Mucosa of stomach (tissue), 1 donor: ENCODE measurements at regions not wholly inside any gene's neighbourhood (a gene's known extent, or its start where the extent isn't known, plus 50 kb on each side); places are given as distances from the start of the nearest gene placed in this dataset.

Experiments
- H3K27me3 ChIP-seq: one replicate; pipeline ENCODE4 v1.7.0; 2013; ENCODE audit warnings: mild to moderate bottlenecking, low read length; ENCODE audit not compliant: control insufficient read depth, insufficient read depth
- H3K36me3 ChIP-seq: one replicate; pipeline ENCODE4 v1.7.0; 2013; ENCODE audit warnings: low read length; ENCODE audit not compliant: control insufficient read depth, insufficient read depth
- H3K4me1 ChIP-seq: one replicate; pipeline ENCODE4 v1.7.0; 2013; ENCODE audit warnings: mild to moderate bottlenecking, low read length; ENCODE audit not compliant: control insufficient read depth, insufficient read depth
- H3K4me3 ChIP-seq: one replicate; pipeline ENCODE4 v1.7.0; 2013; ENCODE audit warnings: low read length
- H3K9ac ChIP-seq: one replicate; pipeline ENCODE4 v1.7.0; 2013; ENCODE audit warnings: mild to moderate bottlenecking, low read length, moderate library complexity
- H3K9me3 ChIP-seq: one replicate; pipeline ENCODE4 v1.7.0; 2013; ENCODE audit warnings: mild to moderate bottlenecking, low read length, moderate library complexity; ENCODE audit not compliant: control insufficient read depth
- donor health status: Pancreatic carcinoma.

DNA sequence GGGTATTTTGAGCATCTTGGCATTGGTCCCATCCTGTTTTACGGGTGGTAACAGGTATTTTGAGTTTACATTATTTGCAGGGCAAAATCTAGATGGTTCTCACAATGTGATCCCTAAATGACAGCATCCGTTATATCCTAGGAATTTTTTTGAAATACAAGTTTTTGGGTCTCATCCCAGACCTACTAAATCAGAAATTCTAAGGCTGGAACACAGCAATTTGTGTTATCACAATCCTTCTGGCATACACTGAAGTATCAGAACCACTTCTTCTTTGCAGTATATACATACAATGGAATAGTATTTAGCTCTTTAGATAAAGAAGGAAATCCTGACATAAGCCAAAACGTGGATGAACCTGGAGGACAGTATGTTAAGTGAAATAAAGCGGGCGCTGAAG, 104.1 kb upstream of the LSM6 start:
- Histone ChIP-seq H3K36me3 (no peaks in the 10 kb centered on the region), H3K4me1 (no peaks in the 10 kb centered on the region), H3K9ac (no peak overlapping the region), H3K27me3 (no peaks in the 10 kb centered on the region), H3K9me3 (no peaks in the 10 kb centered on the region), H3K4me3 (no peak overlapping the region)

DNA sequence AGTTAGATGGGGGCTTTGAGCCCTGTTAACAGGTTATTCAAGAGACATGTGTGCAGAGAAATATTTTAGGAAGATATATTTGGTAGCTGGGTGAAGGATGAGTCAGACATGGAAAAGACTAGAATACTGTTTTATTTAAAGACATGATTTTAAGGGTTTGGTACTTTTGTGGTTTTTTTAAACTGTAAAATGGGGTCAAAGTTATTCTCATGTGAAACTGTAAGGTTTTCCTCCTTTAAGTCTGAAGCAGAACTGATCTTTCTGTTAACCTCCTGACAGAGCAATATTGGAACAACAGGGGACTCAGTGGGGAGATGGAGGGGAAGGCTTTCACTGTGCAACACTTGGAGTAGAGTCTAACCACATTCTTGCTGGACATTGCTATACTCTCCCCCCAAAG, 112.4 kb upstream of the LSM6 start:
- no peaks in the 10 kb centered on the region for H3K9me3 ChIP-seq
- no peaks in the 10 kb centered on the region for H3K36me3 ChIP-seq
- H3K27me3 ChIP-seq: no peaks in the 10 kb centered on the region
- no peak overlapping the region for H3K4me3 ChIP-seq
- no peaks in the 10 kb centered on the region for H3K4me1 ChIP-seq
- H3K9ac ChIP-seq: no peak overlapping the region

GRCh38 chr4:146062340-146062739, 113.2 kb upstream of the LSM6 start:
- no peaks in the 10 kb centered on the region for H3K9me3 ChIP-seq
- H3K4me1 ChIP-seq: no peaks in the 10 kb centered on the region
- H3K9ac ChIP-seq: no peak overlapping the region
- H3K36me3 ChIP-seq: no peaks in the 10 kb centered on the region
- H3K4me3 ChIP-seq: no peak overlapping the region
- H3K27me3 ChIP-seq: no peaks in the 10 kb centered on the region

DNA sequence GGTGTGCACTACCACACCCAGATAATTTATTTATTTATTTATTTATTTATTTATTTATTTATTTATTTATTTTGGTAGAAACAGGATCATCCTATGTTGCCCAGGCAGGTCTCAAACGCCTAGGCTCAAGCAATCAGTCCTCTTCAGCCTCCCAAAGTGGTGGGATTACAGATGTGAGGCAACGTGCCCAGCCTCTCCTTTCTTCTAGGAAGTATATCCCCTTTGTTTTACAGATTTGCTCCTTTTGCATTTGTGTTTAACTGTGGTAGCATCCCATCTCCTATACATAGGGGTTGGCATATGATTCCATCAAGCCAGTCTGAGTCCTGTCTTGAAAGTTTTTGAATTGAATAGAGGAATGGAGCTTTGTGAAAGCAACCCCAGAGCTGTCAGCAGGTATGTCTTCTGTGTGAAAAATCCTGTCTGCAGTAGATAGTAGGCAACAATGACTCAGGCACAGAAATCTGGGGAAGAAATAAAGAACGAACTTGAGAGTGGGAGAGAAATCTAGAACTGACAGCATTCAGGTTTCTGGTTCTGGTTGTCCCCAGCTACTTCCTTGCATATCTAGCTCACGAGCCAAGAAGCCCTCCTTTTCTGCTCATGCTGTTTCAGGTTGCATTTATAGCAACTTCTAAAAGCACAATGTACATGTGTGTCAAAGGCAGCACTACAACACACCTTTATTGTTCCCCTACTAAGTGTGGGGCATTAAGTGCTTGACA, 113.7 kb upstream of the LSM6 start:
- H3K4me1 ChIP-seq: no peaks in the 10 kb centered on the region
- H3K4me3 ChIP-seq: no peak overlapping the region
- H3K9ac ChIP-seq: no peak overlapping the region
- H3K27me3 ChIP-seq: no peaks in the 10 kb centered on the region
- H3K36me3 ChIP-seq: no peaks in the 10 kb centered on the region
- H3K9me3 ChIP-seq: no peaks in the 10 kb centered on the region

- Histone ChIP-seq H3K4me3 (no peak overlapping the region), H3K36me3 (no peaks in the 10 kb centered on the region), H3K9ac (no peak overlapping the region)
These were observed 115.7 kb upstream of the LSM6 start for GRCh38 chr4:146059865-146060264.

DNA sequence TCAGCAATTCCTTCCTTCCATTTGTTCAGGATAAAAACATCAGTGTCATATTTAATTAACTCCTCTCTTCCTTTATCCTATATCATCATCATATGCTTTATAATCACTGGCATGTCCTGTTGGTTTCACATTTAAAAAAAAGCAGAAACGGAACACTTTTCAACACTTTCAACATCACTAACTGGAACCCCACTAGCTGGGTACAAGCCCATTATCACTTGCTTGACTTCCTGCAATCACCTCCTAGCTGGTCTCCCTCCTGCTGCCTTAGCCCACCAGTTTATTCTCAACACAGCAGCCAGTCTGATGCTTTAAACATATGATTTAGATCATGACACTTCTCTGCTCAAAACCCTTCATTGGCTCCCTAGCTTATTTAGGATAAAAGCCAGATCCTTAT, 116.4 kb upstream of the LSM6 start:
- no peaks in the 10 kb centered on the region for H3K36me3 ChIP-seq
- H3K9me3 ChIP-seq: no peaks in the 10 kb centered on the region
- H3K4me1 ChIP-seq: no peaks in the 10 kb centered on the region
- H3K9ac ChIP-seq: no peak overlapping the region
- H3K4me3 ChIP-seq: no peak overlapping the region
- H3K27me3 ChIP-seq: no peaks in the 10 kb centered on the region

More at GRCh38 chr4:146059865-146060264, 115.7 kb upstream of the LSM6 start:
- H3K9me3 ChIP-seq: no peaks in the 10 kb centered on the region
- H3K4me1 ChIP-seq: no peaks in the 10 kb centered on the region
- H3K27me3 ChIP-seq: no peaks in the 10 kb centered on the region

GRCh38 chr4:146058531-146058930, 117.0 kb upstream of the LSM6 start:
- H3K9ac ChIP-seq: no peak overlapping the region
- no peaks in the 10 kb centered on the region for H3K4me1 ChIP-seq
- no peaks in the 10 kb centered on the region for H3K36me3 ChIP-seq
- H3K9me3 ChIP-seq: no peaks in the 10 kb centered on the region
- no peak overlapping the region for H3K4me3 ChIP-seq
- no peaks in the 10 kb centered on the region for H3K27me3 ChIP-seq

DNA sequence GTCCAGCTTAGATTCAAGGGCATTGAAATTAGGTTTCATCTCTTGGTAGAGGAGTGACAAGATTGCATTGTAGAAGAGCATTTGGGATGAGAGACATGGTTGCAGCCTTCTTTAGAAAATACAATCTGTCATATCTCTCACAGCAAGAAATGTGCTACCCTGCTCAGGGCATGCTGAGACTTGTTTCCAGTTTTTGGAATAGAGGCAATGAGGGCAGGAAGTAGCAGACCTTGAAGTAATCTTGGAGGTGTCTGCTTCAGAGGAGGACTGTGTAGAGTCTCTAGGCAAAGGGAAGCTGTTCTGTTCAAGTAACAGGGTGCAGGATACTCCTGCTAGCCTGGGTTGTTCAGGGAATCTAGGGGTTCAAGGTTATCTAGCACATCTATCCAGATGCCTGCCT, 116.1 kb upstream of the ZNF827 start:
- no peak overlapping the region for H3K4me3 ChIP-seq
- no peaks in the 10 kb centered on the region for H3K27me3 ChIP-seq
- H3K4me1 ChIP-seq: no peaks in the 10 kb centered on the region
- no peaks in the 10 kb centered on the region for H3K9me3 ChIP-seq
- H3K9ac ChIP-seq: no peak overlapping the region
- no peaks in the 10 kb centered on the region for H3K36me3 ChIP-seq

DNA sequence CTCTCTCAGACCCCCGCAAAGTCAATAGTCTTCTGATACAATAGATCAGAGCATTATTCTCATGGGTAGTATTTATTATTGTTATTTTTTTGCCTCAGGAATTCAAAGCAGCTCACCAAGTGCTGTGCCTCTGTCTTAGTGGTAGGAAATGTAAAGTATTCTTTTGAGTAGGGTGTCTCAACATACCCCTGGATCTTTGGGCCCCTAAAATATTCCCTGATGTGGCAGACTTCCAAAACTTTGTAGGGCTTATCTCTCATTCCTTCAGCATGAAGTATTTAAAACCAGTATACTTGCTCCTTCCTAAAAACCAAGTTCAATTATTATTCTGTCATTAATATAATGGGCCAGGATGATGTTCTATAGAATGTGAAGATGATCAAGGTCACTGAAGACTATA, 115.3 kb upstream of the ZNF827 start:
- H3K9me3 ChIP-seq: no peaks in the 10 kb centered on the region
- H3K4me3 ChIP-seq: no peak overlapping the region
- H3K4me1 ChIP-seq: no peaks in the 10 kb centered on the region
- no peaks in the 10 kb centered on the region for H3K27me3 ChIP-seq
- no peaks in the 10 kb centered on the region for H3K36me3 ChIP-seq
- no peak overlapping the region for H3K9ac ChIP-seq

DNA sequence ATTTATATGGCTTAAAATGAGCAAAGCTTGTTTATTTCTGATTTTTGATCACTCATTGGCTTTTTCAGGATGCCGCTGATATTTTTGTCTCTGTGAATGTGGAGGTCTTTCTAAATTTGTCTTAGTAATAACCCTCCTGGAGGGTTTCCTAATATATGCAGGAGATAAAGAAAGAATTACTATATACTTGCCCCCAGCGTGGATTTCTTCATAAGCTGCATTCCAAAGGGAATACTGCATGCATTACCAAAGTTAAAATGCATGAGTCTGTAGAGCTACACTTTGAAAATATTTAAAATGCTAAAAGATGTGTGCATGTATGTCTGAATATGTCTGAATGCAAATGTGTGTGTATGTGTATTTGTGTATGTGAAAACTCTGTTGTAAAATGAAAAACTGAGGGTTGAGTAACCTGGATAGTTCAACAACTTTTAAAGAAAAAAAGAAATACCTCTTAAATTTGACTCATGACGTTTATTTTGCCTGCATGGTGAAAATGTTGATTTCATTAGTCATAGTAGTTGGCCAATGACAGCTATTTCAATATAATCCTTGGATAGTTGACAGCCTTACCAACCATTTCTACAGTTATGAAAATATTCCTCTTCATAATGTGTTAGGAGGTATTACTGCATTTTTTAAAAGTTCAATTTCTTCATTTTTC, 113.2 kb upstream of the ZNF827 start:
- Histone ChIP-seq H3K4me3 (no peak overlapping the region), H3K36me3 (no peaks in the 10 kb centered on the region), H3K27me3 (no peaks in the 10 kb centered on the region), H3K9me3 (no peaks in the 10 kb centered on the region), H3K9ac (no peak overlapping the region), H3K4me1 (no peaks in the 10 kb centered on the region)

- no peak overlapping the region for H3K9ac ChIP-seq
- H3K4me1 ChIP-seq: no peaks in the 10 kb centered on the region
- H3K36me3 ChIP-seq: no peaks in the 10 kb centered on the region
- H3K27me3 ChIP-seq: no peaks in the 10 kb centered on the region
- H3K4me3 ChIP-seq: no peak overlapping the region
- no peaks in the 10 kb centered on the region for H3K9me3 ChIP-seq
These were observed 112.6 kb upstream of the ZNF827 start for GRCh38 chr4:146051223-146051622.

- no peaks in the 10 kb centered on the region for H3K9me3 ChIP-seq
- no peaks in the 10 kb centered on the region for H3K27me3 ChIP-seq
- no peak overlapping the region for H3K9ac ChIP-seq
- H3K36me3 ChIP-seq: no peaks in the 10 kb centered on the region
- H3K4me3 ChIP-seq: no peak overlapping the region
- no peaks in the 10 kb centered on the region for H3K4me1 ChIP-seq
These were observed 111.2 kb upstream of the ZNF827 start for GRCh38 chr4:146049802-146050201.
